GM12878 (cell line): ENCODE measurements at regions not wholly inside any gene's neighbourhood (a gene's known extent, or its start where the extent isn't known, plus 50 kb on each side); places are given as distances from the start of the nearest gene placed in this dataset.

Source experiments
- ATAC-seq: fragments of 200-7000 bp; cut with Tn5 transposase; 3 replicates; pipeline ENCODE4 v1.9.1; 2020; ENCODE audit warnings: mild to moderate bottlenecking, moderate library complexity
- BruUV-seq: library from RNA; stranded (reverse); fragments of 400-500 nt; replicated peaks from 2 replicates; lab custom pipeline; 2021; lab: Mats Ljungman, UMichigan
- CTCF ChIA-PET: fragments of 300-600 bp; sonication (Branson Sonifier 250); formaldehyde crosslinking; extraction: SDS; loops from one replicate; lab custom pipeline; 2021; ENCODE audit warnings: inconsistent platforms; lab: Yijun Ruan, JAX
- POLR2A ChIA-PET: fragments of 350-600 bp; formaldehyde crosslinking; extraction: SDS; loops from one replicate; lab custom pipeline; 2021; ENCODE audit warnings: inconsistent platforms; lab: Charles Lee
- RAD21 ChIA-PET: fragments of 300-600 bp; sonication (Branson Sonifier 250); formaldehyde crosslinking; loops from one replicate; lab custom pipeline; 2023; ENCODE audit warnings: antibody characterized with exemption; ENCODE audit not compliant: unreplicated experiment; lab: Charles Lee
- SMC1A ChIA-PET: fragments of 300-600 bp; sonication (Branson Sonifier 250); formaldehyde crosslinking; loops from one replicate; lab custom pipeline; 2023; ENCODE audit not compliant: unreplicated experiment, uncharacterized antibody; lab: Charles Lee
- DNase-seq: peaks from one replicate; pipeline ENCODE4 v3.0.0-alpha.2; 2011; ENCODE audit warnings: low read depth, low spot score
- FAIRE-seq: peaks from 3 replicates; lab custom pipeline; 2011; peaks lifted over from hg19 to GRCh38; lab: Jason Lieb, UNC
- H2AFZ ChIP-seq: 2 replicates; pipeline ENCODE4 v1.6.0; 2011; ENCODE audit warnings: low read depth, low read length, control low read depth; ENCODE audit not compliant: control insufficient read depth
- H3K27ac ChIP-seq: 2 replicates; pipeline ENCODE4 v1.5.1; 2011; ENCODE audit warnings: control low read depth; ENCODE audit not compliant: control insufficient read depth, insufficient read depth
- H3K27me3 ChIP-seq, 2 experiments: replicated peaks in 1 of 2; 2 replicates each; pipeline versions ENCODE4 v1.6.0 to v1.6.1; 2011; ENCODE audit warnings: low read length in 1 of 2; ENCODE audit not compliant: control insufficient read depth in 2 of 2, insufficient read depth in 2 of 2
- H3K36me3 ChIP-seq, 2 experiments: 2 replicates each; pipeline ENCODE4 v1.5.1; 2011; ENCODE audit warnings: low read length in 1 of 2; ENCODE audit not compliant: control insufficient read depth in 2 of 2, insufficient read depth in 2 of 2
- H3K4me1 ChIP-seq: 2 replicates; pipeline ENCODE4 v1.6.1; 2011; ENCODE audit warnings: mild to moderate bottlenecking, low read length, moderate library complexity, mixed read lengths; ENCODE audit not compliant: control insufficient read depth, insufficient read depth
- H3K4me2 ChIP-seq: 2 replicates; pipeline ENCODE4 v1.6.0; 2011; ENCODE audit warnings: control low read depth; ENCODE audit not compliant: control insufficient read depth, insufficient read depth
- H3K4me3 ChIP-seq: fragments of 200-600 bp; sonication (generic); 2 replicates; pipeline ENCODE4 v1.5.1; 2016
- H3K79me2 ChIP-seq: 2 replicates; pipeline ENCODE4 v1.6.0; 2011; ENCODE audit warnings: low read length; ENCODE audit not compliant: control insufficient read depth, insufficient read depth
- H3K9ac ChIP-seq: 2 replicates; pipeline ENCODE4 v1.8.0; 2011; ENCODE audit warnings: low read length, control low read depth, mixed read lengths; ENCODE audit not compliant: control insufficient read depth, insufficient read depth
- H3K9me3 ChIP-seq: replicated peaks from 3 replicates; pipeline ENCODE4 v1.5.1; 2011; ENCODE audit warnings: mild to moderate bottlenecking, low read length; ENCODE audit not compliant: control insufficient read depth, insufficient read depth
- H4K20me1 ChIP-seq: 2 replicates; pipeline ENCODE4 v1.6.0; 2011; ENCODE audit not compliant: control insufficient read depth, insufficient read depth
- BACH1 ChIP-seq: fragments of 450-650 bp; IDR thresholded peaks from 2 replicates; pipeline ENCODE4 v1.6.1; 2017; ENCODE audit warnings: mild to moderate bottlenecking, borderline replicate concordance
- CHD1 ChIP-seq: IDR thresholded peaks from 2 replicates; pipeline ENCODE4 v1.6.1; 2012; ENCODE audit warnings: low read depth, low read length, improper control_type of control experiment
- HDGF ChIP-seq: fragments of 450-650 bp; IDR thresholded peaks from 2 replicates; pipeline ENCODE4 v1.6.1; 2016; ENCODE audit warnings: antibody characterized with exemption
- LARP7 ChIP-seq: fragments of 450-650 bp; IDR thresholded peaks from 2 replicates; pipeline ENCODE4 v1.6.1; 2017; ENCODE audit warnings: mild to moderate bottlenecking
- NBN ChIP-seq: fragments of 450-650 bp; IDR thresholded peaks from 2 replicates; pipeline ENCODE4 v1.6.1; 2016
- PAX8 ChIP-seq: fragments of 450-650 bp; IDR thresholded peaks from 2 replicates; pipeline ENCODE4 v1.6.1; 2017; ENCODE audit warnings: mild to moderate bottlenecking, moderate library complexity
- POLR2A ChIP-seq: IDR thresholded peaks from 2 replicates; pipeline ENCODE4 v1.6.1; 2011; ENCODE audit warnings: low read depth, mild to moderate bottlenecking, low read length
- RUNX3 ChIP-seq: IDR thresholded peaks from 2 replicates; pipeline ENCODE4 v1.6.1; 2012; ENCODE audit warnings: low read length, inconsistent platforms
- SMC3 ChIP-seq: IDR thresholded peaks from 2 replicates; pipeline ENCODE4 v1.6.1; 2011; ENCODE audit warnings: low read length, improper control_type of control experiment, borderline replicate concordance
- ZNF622 ChIP-seq: fragments of 450-650 bp; IDR thresholded peaks from 2 replicates; pipeline ENCODE4 v1.6.1; 2017; ENCODE audit warnings: mild to moderate bottlenecking, inconsistent platforms
- ZSCAN29 ChIP-seq: fragments of 450-650 bp; IDR thresholded peaks from 2 replicates; pipeline ENCODE4 v1.6.1; 2017; ENCODE audit warnings: mild to moderate bottlenecking, moderate library complexity
- ZZZ3 ChIP-seq: IDR thresholded peaks from 2 replicates; pipeline ENCODE4 v1.6.1; 2011; ENCODE audit warnings: low read depth; ENCODE audit not compliant: control insufficient read depth, insufficient read length
- WGBS: methylation state at CpG from one replicate; pipeline ENCODE4 v1.1.6; 2016; ENCODE audit warnings: low lambda C conversion rate; ENCODE audit not compliant: insufficient replicate concordance, insufficient coverage; ENCODE audit errors: missing lambda C conversion rate; 5-methylcytosine and 5-hydroxymethylcytosine counted together
- in situ Hi-C: fragments of 300-500 bp; cut with MboI; formaldehyde crosslinking; loops from 9 replicates; pipeline ENCODE4 v1.14.3; 2018; ENCODE audit warnings: mixed read lengths
- intact Hi-C: fragments of 100-400 bp; cut with micrococcal nuclease; formaldehyde crosslinking; loops from one replicate; pipeline ENCODE4 v1.14.2; 2022; ENCODE audit not compliant: unreplicated experiment
- TF ChIP-seq, protein P1 (sequence below): fragments of 450-650 bp; IDR thresholded peaks from 2 replicates; pipeline ENCODE4 v1.6.1; 2018; ENCODE audit warnings: borderline replicate concordance, mild to moderate bottlenecking; ENCODE audit not compliant: partially characterized antibody
- TF ChIP-seq, protein P2 (sequence below): fragments of 450-650 bp; formaldehyde crosslinking; IDR thresholded peaks from 2 replicates; pipeline ENCODE4 v1.4.0; 2020; ENCODE audit warnings: mild to moderate bottlenecking, moderate library complexity
- TF ChIP-seq, protein P3 (sequence below): fragments of 450-650 bp; IDR thresholded peaks from 2 replicates; pipeline ENCODE4 v1.6.1; 2016; ENCODE audit warnings: mild to moderate bottlenecking, moderate library complexity, borderline replicate concordance

DNA sequence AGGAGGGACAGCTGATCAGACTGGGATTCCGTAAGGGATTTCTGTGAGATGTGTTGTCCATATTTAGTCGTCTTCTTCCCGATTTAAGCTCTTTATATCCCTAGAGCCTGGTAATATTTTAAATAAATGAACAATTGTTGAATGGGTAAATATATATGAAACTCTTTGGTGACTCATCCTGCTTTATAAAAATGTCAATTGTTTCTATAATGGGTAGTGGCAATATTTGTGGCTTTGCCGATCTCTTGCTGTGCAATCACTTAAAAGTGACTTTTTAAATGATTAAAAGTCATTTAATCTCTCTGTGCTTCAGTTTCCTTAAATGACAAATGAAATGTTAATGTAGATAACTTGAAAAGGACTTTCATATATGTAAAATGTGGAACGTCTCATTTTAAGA, 339.2 kb downstream of the RNF144A start:
- ChIA-PET CTCF (interaction anchor here (1.2 kb wide), 1 partner anchor 53 kb away, joined by 4 read pairs; no protein-coding TSS in a partner anchor), SMC1A (no interaction called here), POLR2A (no interaction called here), RAD21 (no interaction called here)
- Histone ChIP-seq H3K9me3 (no peaks in the 10 kb centered on the region), H3K36me3 (no peaks in the 10 kb centered on the region), H3K4me3 (no peak overlapping the region), H3K4me2 (no peak overlapping the region), H3K9ac (no peak overlapping the region), H4K20me1 (no peaks in the 10 kb centered on the region), H3K27me3 (no peaks in the 10 kb centered on the region), H2AFZ (no peak overlapping the region), H3K79me2 (no peaks in the 10 kb centered on the region), H3K27ac (no peak overlapping the region), H3K4me1 (no peaks in the 10 kb centered on the region)
- in situ Hi-C loops, result no loop called here
- intact Hi-C loops, result no loop called here
- BruUV-seq, result no TSS peak
- WGBS, result 48% methylated on average over 5 of the region's 5 CpGs
- ATAC-seq, result no peak
- no peak for DNase-seq
- FAIRE-seq, result no peak
- TF ChIP-seq RUNX3, result no peak
- no peak for TF ChIP-seq LARP7
- no peak for TF ChIP-seq ZNF622
- TF ChIP-seq NBN, result no peak
- no peak for TF ChIP-seq HDGF
- TF ChIP-seq CHD1, result no peak
- TF ChIP-seq ZSCAN29, result no peak
- TF ChIP-seq, protein P1, sequence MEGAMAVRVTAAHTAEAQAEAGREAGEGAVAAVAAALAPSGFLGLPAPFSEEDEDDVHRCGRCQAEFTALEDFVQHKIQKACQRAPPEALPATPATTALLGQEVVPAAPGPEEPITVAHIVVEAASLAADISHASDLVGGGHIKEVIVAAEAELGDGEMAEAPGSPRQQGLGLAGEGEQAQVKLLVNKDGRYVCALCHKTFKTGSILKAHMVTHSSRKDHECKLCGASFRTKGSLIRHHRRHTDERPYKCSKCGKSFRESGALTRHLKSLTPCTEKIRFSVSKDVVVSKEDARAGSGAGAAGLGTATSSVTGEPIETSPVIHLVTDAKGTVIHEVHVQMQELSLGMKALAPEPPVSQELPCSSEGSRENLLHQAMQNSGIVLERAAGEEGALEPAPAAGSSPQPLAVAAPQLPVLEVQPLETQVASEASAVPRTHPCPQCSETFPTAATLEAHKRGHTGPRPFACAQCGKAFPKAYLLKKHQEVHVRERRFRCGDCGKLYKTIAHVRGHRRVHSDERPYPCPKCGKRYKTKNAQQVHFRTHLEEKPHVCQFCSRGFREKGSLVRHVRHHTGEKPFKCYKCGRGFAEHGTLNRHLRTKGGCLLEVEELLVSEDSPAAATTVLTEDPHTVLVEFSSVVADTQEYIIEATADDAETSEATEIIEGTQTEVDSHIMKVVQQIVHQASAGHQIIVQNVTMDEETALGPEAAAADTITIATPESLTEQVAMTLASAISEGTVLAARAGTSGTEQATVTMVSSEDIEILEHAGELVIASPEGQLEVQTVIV, result no peak
- TF ChIP-seq, protein P2, sequence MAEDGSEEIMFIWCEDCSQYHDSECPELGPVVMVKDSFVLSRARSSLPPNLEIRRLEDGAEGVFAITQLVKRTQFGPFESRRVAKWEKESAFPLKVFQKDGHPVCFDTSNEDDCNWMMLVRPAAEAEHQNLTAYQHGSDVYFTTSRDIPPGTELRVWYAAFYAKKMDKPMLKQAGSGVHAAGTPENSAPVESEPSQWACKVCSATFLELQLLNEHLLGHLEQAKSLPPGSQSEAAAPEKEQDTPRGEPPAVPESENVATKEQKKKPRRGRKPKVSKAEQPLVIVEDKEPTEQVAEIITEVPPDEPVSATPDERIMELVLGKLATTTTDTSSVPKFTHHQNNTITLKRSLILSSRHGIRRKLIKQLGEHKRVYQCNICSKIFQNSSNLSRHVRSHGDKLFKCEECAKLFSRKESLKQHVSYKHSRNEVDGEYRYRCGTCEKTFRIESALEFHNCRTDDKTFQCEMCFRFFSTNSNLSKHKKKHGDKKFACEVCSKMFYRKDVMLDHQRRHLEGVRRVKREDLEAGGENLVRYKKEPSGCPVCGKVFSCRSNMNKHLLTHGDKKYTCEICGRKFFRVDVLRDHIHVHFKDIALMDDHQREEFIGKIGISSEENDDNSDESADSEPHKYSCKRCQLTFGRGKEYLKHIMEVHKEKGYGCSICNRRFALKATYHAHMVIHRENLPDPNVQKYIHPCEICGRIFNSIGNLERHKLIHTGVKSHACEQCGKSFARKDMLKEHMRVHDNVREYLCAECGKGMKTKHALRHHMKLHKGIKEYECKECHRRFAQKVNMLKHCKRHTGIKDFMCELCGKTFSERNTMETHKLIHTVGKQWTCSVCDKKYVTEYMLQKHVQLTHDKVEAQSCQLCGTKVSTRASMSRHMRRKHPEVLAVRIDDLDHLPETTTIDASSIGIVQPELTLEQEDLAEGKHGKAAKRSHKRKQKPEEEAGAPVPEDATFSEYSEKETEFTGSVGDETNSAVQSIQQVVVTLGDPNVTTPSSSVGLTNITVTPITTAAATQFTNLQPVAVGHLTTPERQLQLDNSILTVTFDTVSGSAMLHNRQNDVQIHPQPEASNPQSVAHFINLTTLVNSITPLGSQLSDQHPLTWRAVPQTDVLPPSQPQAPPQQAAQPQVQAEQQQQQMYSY, result no peak
- TF ChIP-seq SMC3, result no peak
- TF ChIP-seq, protein P3, sequence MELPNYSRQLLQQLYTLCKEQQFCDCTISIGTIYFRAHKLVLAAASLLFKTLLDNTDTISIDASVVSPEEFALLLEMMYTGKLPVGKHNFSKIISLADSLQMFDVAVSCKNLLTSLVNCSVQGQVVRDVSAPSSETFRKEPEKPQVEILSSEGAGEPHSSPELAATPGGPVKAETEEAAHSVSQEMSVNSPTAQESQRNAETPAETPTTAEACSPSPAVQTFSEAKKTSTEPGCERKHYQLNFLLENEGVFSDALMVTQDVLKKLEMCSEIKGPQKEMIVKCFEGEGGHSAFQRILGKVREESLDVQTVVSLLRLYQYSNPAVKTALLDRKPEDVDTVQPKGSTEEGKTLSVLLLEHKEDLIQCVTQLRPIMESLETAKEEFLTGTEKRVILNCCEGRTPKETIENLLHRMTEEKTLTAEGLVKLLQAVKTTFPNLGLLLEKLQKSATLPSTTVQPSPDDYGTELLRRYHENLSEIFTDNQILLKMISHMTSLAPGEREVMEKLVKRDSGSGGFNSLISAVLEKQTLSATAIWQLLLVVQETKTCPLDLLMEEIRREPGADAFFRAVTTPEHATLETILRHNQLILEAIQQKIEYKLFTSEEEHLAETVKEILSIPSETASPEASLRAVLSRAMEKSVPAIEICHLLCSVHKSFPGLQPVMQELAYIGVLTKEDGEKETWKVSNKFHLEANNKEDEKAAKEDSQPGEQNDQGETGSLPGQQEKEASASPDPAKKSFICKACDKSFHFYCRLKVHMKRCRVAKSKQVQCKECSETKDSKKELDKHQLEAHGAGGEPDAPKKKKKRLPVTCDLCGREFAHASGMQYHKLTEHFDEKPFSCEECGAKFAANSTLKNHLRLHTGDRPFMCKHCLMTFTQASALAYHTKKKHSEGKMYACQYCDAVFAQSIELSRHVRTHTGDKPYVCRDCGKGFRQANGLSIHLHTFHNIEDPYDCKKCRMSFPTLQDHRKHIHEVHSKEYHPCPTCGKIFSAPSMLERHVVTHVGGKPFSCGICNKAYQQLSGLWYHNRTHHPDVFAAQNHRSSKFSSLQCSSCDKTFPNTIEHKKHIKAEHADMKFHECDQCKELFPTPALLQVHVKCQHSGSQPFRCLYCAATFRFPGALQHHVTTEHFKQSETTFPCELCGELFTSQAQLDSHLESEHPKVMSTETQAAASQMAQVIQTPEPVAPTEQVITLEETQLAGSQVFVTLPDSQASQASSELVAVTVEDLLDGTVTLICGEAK, result no peak
- no peak for TF ChIP-seq PAX8
- no peak for TF ChIP-seq ZZZ3
- no peak for TF ChIP-seq POLR2A
- no peak for TF ChIP-seq BACH1
